Lung microvascular endothelial cell (primary cell): ENCODE measurements at regions not wholly inside any gene's neighbourhood (a gene's known extent, or its start where the extent isn't known, plus 50 kb on each side); places are given as distances from the start of the nearest gene placed in this dataset.

Experiments used
- DNase-seq, 2 donors: peaks; one replicate each; pipeline versions ENCODE4 v3.0.0 to v3.0.0-alpha.2; 2010; ENCODE audit warnings: low read depth in 2 of 2

GRCh38 chr6:138607478-138608433, 108.5 kb upstream of the NHSL1 start:
- no peak for DNase-seq

GRCh38 chr6:138608896-138609295, 109.6 kb upstream of the NHSL1 start:
- DNase-seq: no peak

- peak in 1 of 2 donors; percentile 33 for DNase-seq
Measured at GRCh38 chr6:138609801-138610430, 110.6 kb upstream of the NHSL1 start.

GRCh38 chr6:138610816-138611215, 111.5 kb upstream of the NHSL1 start:
- DNase-seq: no peak

GRCh38 chr6:138614151-138614550, 114.9 kb upstream of the NHSL1 start:
- DNase-seq: peak in 1 of 2 donors; percentile 46

GRCh38 chr6:138618168-138618567, 118.9 kb upstream of the NHSL1 start:
- no peak for DNase-seq

GRCh38 chr6:138620630-138621029, 121.3 kb upstream of the NHSL1 start:
- DNase-seq: no peak

- DNase-seq: peak; percentile 71 to 86
Measured at GRCh38 chr6:138622967-138623366, 123.7 kb upstream of the NHSL1 start.

GRCh38 chr6:138631566-138631965, 132.3 kb upstream of the NHSL1 start:
- no peak for DNase-seq

GRCh38 chr6:138637822-138638221, 135.7 kb upstream of the CCDC28A start:
- no peak for DNase-seq

- no peak for DNase-seq
Measured at GRCh38 chr6:138638604-138639003, 135.0 kb upstream of the CCDC28A start.

- no peak for DNase-seq
Measured at GRCh38 chr6:138640028-138640427, 133.5 kb upstream of the CCDC28A start.

- DNase-seq: no peak
Measured at GRCh38 chr6:138643210-138643609, 130.4 kb upstream of the CCDC28A start.

- no peak for DNase-seq
Measured at GRCh38 chr6:138645976-138646640, 127.5 kb upstream of the CCDC28A start.

GRCh38 chr6:138647006-138647405, 126.6 kb upstream of the CCDC28A start:
- DNase-seq: peak; percentile 61 to 73

GRCh38 chr6:138648127-138648526, 125.4 kb upstream of the CCDC28A start:
- no peak for DNase-seq

GRCh38 chr6:138651491-138651890, 122.1 kb upstream of the CCDC28A start:
- no peak for DNase-seq

- DNase-seq: peak in 1 of 2 donors; percentile 29
Measured at GRCh38 chr6:138652824-138653223, 120.7 kb upstream of the CCDC28A start.

GRCh38 chr6:138653435-138653834, 120.1 kb upstream of the CCDC28A start:
- DNase-seq: no peak

- DNase-seq: peak; percentile 78 to 80
Measured at GRCh38 chr6:138654715-138655634, 118.6 kb upstream of the CCDC28A start.

- no peak for DNase-seq
Measured at GRCh38 chr6:138655828-138656227, 117.7 kb upstream of the CCDC28A start.
